ENCODE measurements at regions not wholly inside any gene's neighbourhood (a gene's known extent, or its start where the extent isn't known, plus 50 kb on each side); places are given as distances from the start of the nearest gene placed in this dataset.

DNA sequence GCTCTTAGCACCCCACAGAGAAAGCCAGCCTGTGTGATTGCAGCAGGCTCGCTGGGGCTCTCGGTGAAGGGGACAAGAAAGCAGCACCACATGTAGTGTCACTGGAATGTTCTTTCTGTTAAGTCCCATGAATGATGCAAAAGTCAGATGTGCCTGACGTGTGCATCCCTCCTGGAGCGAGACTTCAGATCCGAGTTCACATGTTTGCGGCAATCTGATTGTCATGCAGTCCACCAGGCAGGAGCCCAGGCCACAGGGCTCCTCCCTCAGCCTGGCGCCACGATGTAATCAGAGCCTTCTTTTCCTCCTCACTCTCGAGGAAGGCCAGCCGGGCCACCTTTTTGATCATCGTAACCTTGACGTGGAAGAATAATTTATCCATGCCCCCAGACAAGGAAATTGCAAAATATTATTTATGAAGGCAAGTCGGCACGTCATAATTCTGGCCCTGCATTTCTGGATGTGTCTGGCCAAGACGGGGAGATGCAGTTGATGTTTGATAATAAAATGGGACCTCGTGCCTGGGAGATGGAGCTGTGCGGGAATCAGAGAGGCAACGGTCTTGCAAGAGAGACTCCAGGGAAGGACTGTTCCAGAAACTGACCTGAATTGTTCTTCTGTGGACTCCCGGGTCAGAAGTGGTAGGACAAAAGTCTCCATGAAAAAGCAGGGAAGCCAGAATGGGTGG is 214.6 kb downstream of the PHETA1 start:
- Mint-ChIP-seq H3K4me3 (no peak overlapping the region), H3K9me3 (ENCODE audit: insufficient read depth) (no peaks in the 10 kb centered on the region), H3K27me3 (peaks cover 28% of the 10 kb centered on the region), H3K4me1 (no peaks in the 10 kb centered on the region), H3K27ac (no peak overlapping the region)
- DNase-seq (no peak), ATAC-seq (ENCODE audit: low read depth) (no peak)
- Histone ChIP-seq H4K20me1 (ENCODE audit: control insufficient read depth, insufficient read depth, low read length, poor library complexity, severe bottlenecking) (no peaks in the 10 kb centered on the region), H3K36me3 (replicated peaks in 1 of 2; ENCODE audit: control extremely low read depth in 1 of 2, control insufficient read depth in 1 of 2, extremely low read depth in 1 of 2, insufficient read depth in 2 of 2, low read length in 1 of 2) (no peaks in the 10 kb centered on the region), H3K9me3 (ENCODE audit: control extremely low read depth in 1 of 3, control insufficient read depth in 2 of 3, insufficient read depth in 1 of 3, low read length in 2 of 3) (no peaks in the 10 kb centered on the region), H3K4me3 (ENCODE audit: control extremely low read depth in 1 of 5, extremely low read depth in 1 of 5, insufficient read depth in 1 of 5, low read depth in 2 of 5, low read length in 4 of 5) (no peak overlapping the region), H3K27me3 (replicated peaks in 1 of 4; ENCODE audit: control extremely low read depth in 1 of 4, control insufficient read depth in 3 of 4, insufficient read depth in 4 of 4, low read length in 3 of 4) (peaks cover 0 to 13% (median 6%) of the 10 kb centered on the region in 4 experiments), H3K79me2 (ENCODE audit: control insufficient read depth, insufficient read depth, low read length) (no peaks in the 10 kb centered on the region), H3K4me1 (ENCODE audit: control insufficient read depth in 2 of 2, insufficient read depth in 2 of 2, low read length in 2 of 2) (no peaks in the 10 kb centered on the region), H3K27ac (ENCODE audit: low read length in 2 of 2) (no peak overlapping the region), H3K9ac (ENCODE audit: low read length) (no peak overlapping the region), H2AFZ (ENCODE audit: insufficient read depth, low read depth, low read length, poor library complexity, severe bottlenecking) (no peak overlapping the region), H3K4me2 (replicated peaks; ENCODE audit: low read depth, low read length, poor library complexity, severe bottlenecking) (no peak overlapping the region)
- CTCF ChIA-PET: interaction anchor here (0.6 kb wide), 1 partner anchor 1863 kb away, joined by 4 read pairs; no protein-coding TSS in a partner anchor
- POLR2A ChIA-PET: no interaction called here
- 92% methylated on average over 17 of the region's 19 CpGs for WGBS (ENCODE audit: insufficient coverage)
- TF ChIP-seq EZH2 (IDR thresholded peaks at IDR 0.05; ENCODE audit: borderline replicate concordance, insufficient read depth, low read depth, low read length, poor library complexity, severe bottlenecking) (no peak), CTCF (IDR thresholded peaks at IDR 0.05) (no peak)
- intact Hi-C loops (cut with micrococcal nuclease): no loop called here

DNA sequence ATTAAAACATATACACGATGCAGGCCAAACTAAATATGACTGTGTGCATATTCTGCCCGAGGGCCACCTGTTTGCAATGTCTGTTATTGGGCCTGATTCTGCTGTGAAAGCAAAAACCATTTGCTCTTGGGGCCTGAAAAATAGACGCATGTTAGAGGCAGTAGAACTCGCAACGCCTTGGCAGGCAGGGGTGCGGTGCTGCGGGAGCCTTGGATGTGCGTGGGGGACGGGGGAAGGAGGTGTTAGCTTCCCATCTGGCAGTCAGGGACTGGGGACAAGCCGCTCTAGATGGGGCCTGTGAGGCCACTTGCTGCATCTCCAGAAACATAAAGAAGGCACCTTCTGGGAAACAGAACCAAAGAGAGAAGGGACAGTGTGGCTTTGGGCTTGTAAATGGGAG is 216.3 kb downstream of the PHETA1 start:
- no peak overlapping the region for H3K4me3 Mint-ChIP-seq
- intact Hi-C loops (cut with micrococcal nuclease): no loop called here
- H3K4me1 Mint-ChIP-seq: no peaks in the 10 kb centered on the region
- no peak overlapping the region for H3K4me3 ChIP-seq (ENCODE audit: control extremely low read depth in 1 of 5, extremely low read depth in 1 of 5, insufficient read depth in 1 of 5, low read depth in 2 of 5, low read length in 4 of 5)
- no peak overlapping the region for H2AFZ ChIP-seq (ENCODE audit: insufficient read depth, low read depth, low read length, poor library complexity, severe bottlenecking)
- H3K27ac ChIP-seq (ENCODE audit: low read length in 2 of 2): no peak overlapping the region
- no peak for ATAC-seq (ENCODE audit: low read depth)
- peaks cover 3% of the 10 kb centered on the region for H3K9me3 Mint-ChIP-seq (ENCODE audit: insufficient read depth)
- TF ChIP-seq CTCF (IDR thresholded peaks at IDR 0.05): no peak
- no peak for TF ChIP-seq EZH2 (IDR thresholded peaks at IDR 0.05; ENCODE audit: borderline replicate concordance, insufficient read depth, low read depth, low read length, poor library complexity, severe bottlenecking)
- ChIA-PET POLR2A (no interaction called here), CTCF (no interaction called here)
- no peaks in the 10 kb centered on the region for H3K4me1 ChIP-seq (ENCODE audit: control insufficient read depth in 2 of 2, insufficient read depth in 2 of 2, low read length in 2 of 2)
- no peaks in the 10 kb centered on the region for H3K79me2 ChIP-seq (ENCODE audit: control insufficient read depth, insufficient read depth, low read length)
- H4K20me1 ChIP-seq (ENCODE audit: control insufficient read depth, insufficient read depth, low read length, poor library complexity, severe bottlenecking): no peaks in the 10 kb centered on the region
- no peaks in the 10 kb centered on the region for H3K36me3 ChIP-seq (replicated peaks in 1 of 2; ENCODE audit: control extremely low read depth in 1 of 2, control insufficient read depth in 1 of 2, extremely low read depth in 1 of 2, insufficient read depth in 2 of 2, low read length in 1 of 2)
- peaks cover 0 to 5% (median 3%) of the 10 kb centered on the region in 3 donors for H3K9me3 ChIP-seq (ENCODE audit: control extremely low read depth in 1 of 3, control insufficient read depth in 2 of 3, insufficient read depth in 1 of 3, low read length in 2 of 3)
- 96% methylated on average over 10 of the region's 10 CpGs for WGBS (ENCODE audit: insufficient coverage)
- no peak overlapping the region for H3K4me2 ChIP-seq (replicated peaks; ENCODE audit: low read depth, low read length, poor library complexity, severe bottlenecking)
- peaks cover 0 to 17% (median 8%) of the 10 kb centered on the region in 4 experiments for H3K27me3 ChIP-seq (replicated peaks in 1 of 4; ENCODE audit: control extremely low read depth in 1 of 4, control insufficient read depth in 3 of 4, insufficient read depth in 4 of 4, low read length in 3 of 4)
- DNase-seq: no peak
- H3K27me3 Mint-ChIP-seq: peaks cover 31% of the 10 kb centered on the region
- no peak overlapping the region for H3K9ac ChIP-seq (ENCODE audit: low read length)
- H3K27ac Mint-ChIP-seq: no peak overlapping the region
